ENCODE measurements at regions not wholly inside any gene's neighbourhood (a gene's known extent, or its start where the extent isn't known, plus 50 kb on each side); places are given as distances from the start of the nearest gene placed in this dataset.

GRCh38 chr14:22472466-22472865 lies 116.6 kb downstream of the DAD1 start:
- H3K9me3 Mint-ChIP-seq (ENCODE audit: unreplicated experiment): no peaks in the 10 kb centered on the region
- no peak for DNase-seq (ENCODE audit: low spot score)
- H3K36me3 Mint-ChIP-seq (ENCODE audit: low read depth, unreplicated experiment): no peaks in the 10 kb centered on the region
- H3K4me3 Mint-ChIP-seq (ENCODE audit: unreplicated experiment): no peak overlapping the region
- H3K27me3 Mint-ChIP-seq (ENCODE audit: unreplicated experiment): peaks cover 5% of the 10 kb centered on the region
- no peak for TF ChIP-seq CTCF (IDR thresholded peaks at IDR 0.05; ENCODE audit: unreplicated experiment)
- H3K4me1 Mint-ChIP-seq (ENCODE audit: unreplicated experiment): peaks cover 55% of the 10 kb centered on the region
- no peak overlapping the region for H3K27ac Mint-ChIP-seq (ENCODE audit: unreplicated experiment)

GRCh38 chr14:22471545-22472121 lies 117.4 kb downstream of the DAD1 start:
- Mint-ChIP-seq H3K4me1 (ENCODE audit: unreplicated experiment) (peaks cover 46% of the 10 kb centered on the region), H3K9me3 (ENCODE audit: unreplicated experiment) (no peaks in the 10 kb centered on the region), H3K27me3 (ENCODE audit: unreplicated experiment) (peaks cover 5% of the 10 kb centered on the region), H3K36me3 (ENCODE audit: low read depth, unreplicated experiment) (no peaks in the 10 kb centered on the region), H3K4me3 (ENCODE audit: unreplicated experiment) (no peak overlapping the region), H3K27ac (ENCODE audit: unreplicated experiment) (no peak overlapping the region)
- peak; percentile 55 for DNase-seq (ENCODE audit: low spot score)
- TF ChIP-seq CTCF (IDR thresholded peaks at IDR 0.05; ENCODE audit: unreplicated experiment): peak; percentile 52

GRCh38 chr14:22469538-22470303 lies 119.3 kb downstream of the DAD1 start:
- TF ChIP-seq CTCF (IDR thresholded peaks at IDR 0.05; ENCODE audit: unreplicated experiment): no peak
- DNase-seq (ENCODE audit: low spot score): no peak
- no peaks in the 10 kb centered on the region for H3K9me3 Mint-ChIP-seq (ENCODE audit: unreplicated experiment)
- peaks cover 28% of the 10 kb centered on the region for H3K4me1 Mint-ChIP-seq (ENCODE audit: unreplicated experiment)
- no peak overlapping the region for H3K27ac Mint-ChIP-seq (ENCODE audit: unreplicated experiment)
- H3K36me3 Mint-ChIP-seq (ENCODE audit: low read depth, unreplicated experiment): no peaks in the 10 kb centered on the region
- peaks cover 5% of the 10 kb centered on the region for H3K27me3 Mint-ChIP-seq (ENCODE audit: unreplicated experiment)
- H3K4me3 Mint-ChIP-seq (ENCODE audit: unreplicated experiment): no peak overlapping the region

GRCh38 chr14:22468830-22469229 lies 120.2 kb downstream of the DAD1 start:
- no peak for TF ChIP-seq CTCF (IDR thresholded peaks at IDR 0.05; ENCODE audit: unreplicated experiment)
- Mint-ChIP-seq H3K4me3 (ENCODE audit: unreplicated experiment) (no peak overlapping the region), H3K27ac (ENCODE audit: unreplicated experiment) (no peak overlapping the region), H3K9me3 (ENCODE audit: unreplicated experiment) (no peaks in the 10 kb centered on the region), H3K27me3 (ENCODE audit: unreplicated experiment) (peaks cover 5% of the 10 kb centered on the region), H3K36me3 (ENCODE audit: low read depth, unreplicated experiment) (no peaks in the 10 kb centered on the region), H3K4me1 (ENCODE audit: unreplicated experiment) (peaks cover 20% of the 10 kb centered on the region)
- DNase-seq (ENCODE audit: low spot score): no peak

GRCh38 chr14:22466491-22466890 lies 122.5 kb downstream of the DAD1 start:
- Mint-ChIP-seq H3K4me1 (ENCODE audit: unreplicated experiment) (peaks cover 2% of the 10 kb centered on the region), H3K36me3 (ENCODE audit: low read depth, unreplicated experiment) (no peaks in the 10 kb centered on the region), H3K9me3 (ENCODE audit: unreplicated experiment) (no peaks in the 10 kb centered on the region), H3K27ac (ENCODE audit: unreplicated experiment) (no peak overlapping the region), H3K27me3 (ENCODE audit: unreplicated experiment) (peaks cover 2% of the 10 kb centered on the region), H3K4me3 (ENCODE audit: unreplicated experiment) (no peak overlapping the region)
- TF ChIP-seq CTCF (IDR thresholded peaks at IDR 0.05; ENCODE audit: unreplicated experiment): no peak
- no peak for DNase-seq (ENCODE audit: low spot score)
